Right lobe of liver (tissue), 4 donors: ENCODE measurements at regions not wholly inside any gene's neighbourhood (a gene's known extent, or its start where the extent isn't known, plus 50 kb on each side); places are given as distances from the start of the nearest gene placed in this dataset.

Experiments
- POLR2A ChIP-seq: fragments of 450-650 bp; IDR thresholded peaks from one replicate; pipeline ENCODE4 v1.6.1; 2017; ENCODE audit warnings: antibody characterized with exemption, mild to moderate bottlenecking
- TF ChIP-seq, protein P1 (sequence below), 4 donors: fragments of 200-600 bp in 3 of 4; fragments of 450-650 bp in 1 of 4; IDR thresholded peaks; one replicate each; pipeline versions ENCODE4 v1.5.1 to v1.8.0; 2016 to 2022; ENCODE audit warnings: antibody characterized with exemption in 4 of 4, mild to moderate bottlenecking in 2 of 4
- donor health status: DM: no; HTN: no; CAD: no.
- donor health status: DM: no; HTN: no; CAD: no.
- donor health status: DM: no; HTN: yes; CAD: no.

DNA sequence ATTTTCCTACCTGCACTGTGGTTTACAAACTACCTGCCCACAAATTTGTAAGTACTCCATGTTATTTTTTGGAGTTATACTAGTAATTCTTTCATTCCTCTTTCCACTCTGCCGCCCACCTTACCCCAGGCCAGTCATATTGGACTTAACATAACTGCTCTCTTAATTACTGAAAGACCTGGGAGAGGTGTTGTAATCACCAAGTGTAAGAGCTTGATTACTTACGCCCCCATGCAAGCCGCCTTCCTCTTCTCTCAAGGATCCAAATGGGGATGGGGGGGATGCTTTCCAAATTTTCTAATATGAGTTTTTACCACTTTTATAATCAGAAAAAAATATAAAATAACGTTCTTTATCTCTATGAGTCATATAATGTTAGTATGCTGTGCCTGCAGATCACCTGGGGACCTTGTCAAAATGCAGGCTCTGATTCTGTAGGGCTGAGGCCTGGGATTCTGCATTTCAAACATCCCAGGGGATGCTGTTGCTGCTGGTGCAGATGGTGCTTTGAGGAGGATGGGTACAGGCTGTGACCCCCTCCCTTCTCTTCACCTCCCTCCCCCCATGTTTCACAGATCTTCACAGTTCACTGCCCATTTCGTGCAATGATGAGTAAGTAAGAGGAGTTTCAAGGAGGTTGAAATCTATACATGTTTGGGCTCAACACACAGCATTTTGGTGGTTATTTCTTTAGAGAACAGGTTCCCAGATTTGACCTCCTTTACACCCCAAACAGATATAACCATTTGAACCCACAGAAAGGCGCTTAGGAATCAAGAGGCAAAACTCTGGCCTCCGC, 87.3 kb downstream of the SEC61B start:
- TF ChIP-seq, protein P1, sequence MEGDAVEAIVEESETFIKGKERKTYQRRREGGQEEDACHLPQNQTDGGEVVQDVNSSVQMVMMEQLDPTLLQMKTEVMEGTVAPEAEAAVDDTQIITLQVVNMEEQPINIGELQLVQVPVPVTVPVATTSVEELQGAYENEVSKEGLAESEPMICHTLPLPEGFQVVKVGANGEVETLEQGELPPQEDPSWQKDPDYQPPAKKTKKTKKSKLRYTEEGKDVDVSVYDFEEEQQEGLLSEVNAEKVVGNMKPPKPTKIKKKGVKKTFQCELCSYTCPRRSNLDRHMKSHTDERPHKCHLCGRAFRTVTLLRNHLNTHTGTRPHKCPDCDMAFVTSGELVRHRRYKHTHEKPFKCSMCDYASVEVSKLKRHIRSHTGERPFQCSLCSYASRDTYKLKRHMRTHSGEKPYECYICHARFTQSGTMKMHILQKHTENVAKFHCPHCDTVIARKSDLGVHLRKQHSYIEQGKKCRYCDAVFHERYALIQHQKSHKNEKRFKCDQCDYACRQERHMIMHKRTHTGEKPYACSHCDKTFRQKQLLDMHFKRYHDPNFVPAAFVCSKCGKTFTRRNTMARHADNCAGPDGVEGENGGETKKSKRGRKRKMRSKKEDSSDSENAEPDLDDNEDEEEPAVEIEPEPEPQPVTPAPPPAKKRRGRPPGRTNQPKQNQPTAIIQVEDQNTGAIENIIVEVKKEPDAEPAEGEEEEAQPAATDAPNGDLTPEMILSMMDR (IDR thresholded peaks at IDR 0.05), result no peak
- TF ChIP-seq POLR2A, result no peak
